MG63 (cell line): ENCODE measurements at regions not wholly inside any gene's neighbourhood (a gene's known extent, or its start where the extent isn't known, plus 50 kb on each side); places are given as distances from the start of the nearest gene placed in this dataset.
"Not testable (repeated sequence)": the region's sequence is repeated elsewhere in the genome, so short reads cannot be mapped to it uniquely, and the experiment has no call there.

Source experiments
- DNase-seq: peaks from one replicate; pipeline ENCODE4 v3.0.0-alpha.2; 2020
- H3K27me3 ChIP-seq: fragments of 250-450 bp; sonication (Bioruptor Pico); 2 replicates; pipeline ENCODE4 v1.5.1; 2020; ENCODE audit warnings: mild to moderate bottlenecking, moderate library complexity
- H3K36me3 ChIP-seq: fragments of 250-450 bp; sonication (Bioruptor Pico); 2 replicates; pipeline ENCODE4 v1.5.1; 2020; ENCODE audit warnings: mild to moderate bottlenecking, moderate library complexity
- H3K4me3 ChIP-seq: fragments of 250-450 bp; sonication (Bioruptor Pico); 2 replicates; pipeline ENCODE4 v1.5.1; 2020; ENCODE audit warnings: mild to moderate bottlenecking, moderate library complexity
- H3K9me3 ChIP-seq: fragments of 250-450 bp; sonication (Bioruptor Pico); 2 replicates; pipeline ENCODE4 v1.5.1; 2020; ENCODE audit warnings: mild to moderate bottlenecking, moderate library complexity

DNA sequence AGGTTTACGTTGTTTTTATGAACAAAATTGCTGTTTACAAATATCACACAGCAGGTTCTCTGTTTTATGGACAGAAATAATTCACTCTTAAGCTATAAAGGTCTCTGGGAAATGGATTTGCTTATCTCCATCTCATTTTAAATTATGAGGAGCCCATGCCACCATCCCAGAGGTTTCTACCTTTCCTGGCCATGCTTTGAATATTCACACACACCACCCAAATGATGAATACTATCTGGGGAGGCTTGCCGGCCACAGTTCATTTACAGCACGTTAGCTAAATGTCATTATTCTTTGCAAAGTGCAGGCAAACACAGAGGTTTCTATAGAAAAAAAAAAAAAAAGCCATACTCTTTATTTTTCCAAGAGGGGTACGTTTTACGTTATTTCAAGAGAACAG lies 1446.7 kb downstream of the FAM181B start:
- no peaks in the 10 kb centered on the region for H3K36me3 ChIP-seq
- no peaks in the 10 kb centered on the region for H3K9me3 ChIP-seq
- H3K27me3 ChIP-seq, result no peaks in the 10 kb centered on the region
- no peak overlapping the region for H3K4me3 ChIP-seq
- DNase-seq, result no peak

DNA sequence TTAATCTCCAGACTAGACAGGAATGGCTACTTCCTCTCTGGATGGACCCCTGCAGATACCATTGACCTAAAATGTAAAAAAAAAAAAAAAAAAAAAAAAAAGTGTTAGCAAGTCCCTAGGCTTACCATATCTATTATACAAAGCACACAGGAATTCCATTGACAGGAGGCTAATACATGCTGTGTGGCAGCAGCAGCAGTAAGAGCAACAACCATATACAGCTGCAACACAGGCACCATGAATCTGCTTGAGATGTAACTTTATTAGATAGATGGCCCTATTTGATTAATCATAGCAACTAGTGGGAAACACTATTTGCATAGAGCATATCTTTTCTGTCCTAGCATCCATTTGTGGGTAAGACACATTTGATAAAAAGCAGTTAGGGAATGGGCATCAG lies 1447.1 kb downstream of the FAM181B start:
- Histone ChIP-seq H3K9me3 (no peaks in the 10 kb centered on the region), H3K36me3 (no peaks in the 10 kb centered on the region), H3K27me3 (no peaks in the 10 kb centered on the region), H3K4me3 (no peak overlapping the region)
- no peak for DNase-seq

DNA sequence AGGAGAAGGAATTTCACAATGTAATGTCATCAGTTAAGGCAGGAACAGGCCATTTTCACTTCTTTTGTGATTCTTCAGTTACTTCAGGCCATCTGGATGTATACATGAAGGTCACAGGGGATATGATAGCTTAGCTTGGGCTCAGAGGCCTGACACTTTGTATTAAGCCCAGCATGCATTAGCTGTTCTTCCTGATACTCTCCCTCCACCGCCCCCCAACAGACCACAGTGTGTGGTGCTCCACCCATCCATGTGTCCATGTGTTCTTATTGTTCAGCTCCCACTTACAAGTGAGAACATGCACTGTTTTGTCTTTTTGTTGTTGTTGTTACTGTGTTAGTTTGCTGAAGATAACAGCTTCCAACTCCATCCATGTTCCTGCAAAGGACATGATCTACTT lies 1453.4 kb downstream of the FAM181B start:
- not testable (repeated sequence) for DNase-seq, H3K36me3 ChIP-seq, H3K9me3 ChIP-seq, H3K4me3 ChIP-seq, H3K27me3 ChIP-seq

DNA sequence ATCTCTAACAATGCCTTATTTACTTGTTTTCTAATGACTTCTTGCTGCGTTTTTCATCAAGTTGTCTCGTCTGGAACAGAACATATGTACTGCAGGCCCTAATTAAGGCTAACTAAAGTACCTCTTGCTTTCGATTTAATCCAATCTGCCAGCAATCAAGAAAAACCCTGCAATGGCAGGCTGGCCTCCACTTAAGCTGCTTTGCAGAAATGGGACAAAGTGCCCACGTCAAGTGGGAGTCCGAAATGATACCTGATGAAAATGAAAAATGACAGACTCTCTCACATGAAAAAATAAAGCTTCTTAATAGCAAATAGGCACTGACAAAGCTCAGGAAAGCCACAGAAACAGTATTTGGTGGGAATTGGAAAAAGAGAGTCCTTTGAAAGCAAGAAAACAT lies 1454.7 kb downstream of the FAM181B start:
- Histone ChIP-seq H3K27me3 (no peaks in the 10 kb centered on the region), H3K36me3 (no peaks in the 10 kb centered on the region), H3K9me3 (no peaks in the 10 kb centered on the region), H3K4me3 (no peak overlapping the region)
- DNase-seq, result no peak

DNA sequence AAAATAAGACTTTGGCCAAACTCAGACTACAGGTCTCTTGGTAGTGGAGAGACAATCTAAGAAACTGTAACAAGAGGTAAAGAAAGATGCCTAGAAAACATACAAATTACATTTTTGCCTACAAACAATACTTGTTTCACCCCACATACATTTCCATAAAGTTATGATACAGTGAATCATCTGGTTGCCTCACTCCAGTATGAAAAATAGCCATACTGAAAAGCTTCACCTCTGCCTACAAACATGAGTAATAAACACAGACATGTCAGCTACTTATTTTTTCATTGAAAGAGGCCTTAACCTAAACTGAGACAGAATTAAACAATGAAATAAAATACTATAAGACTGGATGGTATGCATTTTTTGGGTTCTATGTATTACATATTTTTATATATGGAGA lies 1463.0 kb downstream of the FAM181B start:
- Histone ChIP-seq H3K36me3 (no peaks in the 10 kb centered on the region), H3K4me3 (no peak overlapping the region), H3K27me3 (no peaks in the 10 kb centered on the region), H3K9me3 (no peaks in the 10 kb centered on the region)
- no peak for DNase-seq

DNA sequence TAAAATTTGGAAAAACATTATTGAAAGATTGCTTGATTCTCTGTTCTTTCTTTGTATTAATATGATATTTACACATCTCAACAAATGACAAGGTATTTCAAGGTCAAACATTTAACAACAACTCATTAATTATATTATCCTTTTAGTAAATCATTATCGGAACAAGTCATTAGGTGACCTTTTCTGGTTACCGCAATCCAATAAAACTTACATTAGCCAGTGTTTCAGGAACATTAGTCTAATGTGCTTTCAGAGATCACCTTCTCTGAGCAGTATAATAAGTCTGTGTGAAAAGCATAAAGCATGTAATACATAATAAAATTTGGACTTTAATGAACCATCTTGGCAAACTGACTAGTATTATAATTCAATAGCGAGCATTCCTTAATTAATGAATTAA lies 1466.4 kb downstream of the FAM181B start:
- no peaks in the 10 kb centered on the region for H3K36me3 ChIP-seq
- no peak for DNase-seq
- H3K27me3 ChIP-seq, result no peaks in the 10 kb centered on the region
- H3K4me3 ChIP-seq, result no peak overlapping the region
- H3K9me3 ChIP-seq, result no peaks in the 10 kb centered on the region

DNA sequence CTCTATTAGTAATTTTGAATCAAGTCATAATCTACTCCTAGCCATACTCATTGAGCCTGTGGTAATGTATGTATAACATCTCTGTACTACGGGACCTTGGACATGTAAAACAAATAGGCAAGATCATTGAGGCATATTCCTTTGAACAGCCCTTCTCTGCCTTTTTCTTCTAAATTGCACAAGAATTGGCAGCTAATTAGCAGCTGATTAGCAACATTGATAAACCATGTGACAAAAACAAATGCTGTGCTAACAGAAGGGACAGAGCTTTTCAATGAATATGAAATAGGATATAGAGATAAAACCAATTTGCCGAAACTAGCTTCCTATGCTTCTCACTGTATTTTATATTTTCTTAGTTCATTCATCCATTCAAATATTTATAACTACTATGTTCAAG lies 1474.2 kb downstream of the FAM181B start:
- H3K9me3 ChIP-seq, result no peaks in the 10 kb centered on the region
- no peaks in the 10 kb centered on the region for H3K36me3 ChIP-seq
- no peaks in the 10 kb centered on the region; the same call in 1 of the 2 replicates for H3K27me3 ChIP-seq
- no peak for DNase-seq
- H3K4me3 ChIP-seq, result no peak overlapping the region

DNA sequence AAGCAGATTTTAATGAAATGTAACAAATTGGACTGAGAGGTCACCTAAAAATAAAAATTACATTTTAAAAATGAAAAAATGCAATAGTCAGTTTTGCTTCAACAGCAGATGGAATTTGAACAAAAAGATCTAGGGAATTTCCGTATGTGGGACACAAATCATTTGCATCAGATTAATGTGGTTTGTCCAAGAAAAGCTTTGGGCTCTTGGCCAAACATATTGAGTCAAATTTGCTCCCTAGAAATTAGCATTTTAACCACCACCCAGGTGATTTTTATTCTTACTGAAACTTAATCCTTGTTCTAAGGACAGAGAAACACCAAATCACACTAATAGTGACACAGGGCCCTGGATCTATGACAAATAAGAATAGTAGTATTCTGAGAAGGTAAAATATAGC lies 1477.8 kb downstream of the FAM181B start:
- Histone ChIP-seq H3K27me3 (no peaks in the 10 kb centered on the region), H3K4me3 (no peak overlapping the region), H3K36me3 (no peaks in the 10 kb centered on the region), H3K9me3 (no peaks in the 10 kb centered on the region)
- no peak for DNase-seq

GRCh38 chr11:81253244-81253643 lies 1480.4 kb downstream of the FAM181B start:
- no peak for DNase-seq
- H3K9me3 ChIP-seq, result no peaks in the 10 kb centered on the region
- no peaks in the 10 kb centered on the region for H3K27me3 ChIP-seq
- H3K4me3 ChIP-seq, result no peak overlapping the region
- H3K36me3 ChIP-seq, result no peaks in the 10 kb centered on the region

DNA sequence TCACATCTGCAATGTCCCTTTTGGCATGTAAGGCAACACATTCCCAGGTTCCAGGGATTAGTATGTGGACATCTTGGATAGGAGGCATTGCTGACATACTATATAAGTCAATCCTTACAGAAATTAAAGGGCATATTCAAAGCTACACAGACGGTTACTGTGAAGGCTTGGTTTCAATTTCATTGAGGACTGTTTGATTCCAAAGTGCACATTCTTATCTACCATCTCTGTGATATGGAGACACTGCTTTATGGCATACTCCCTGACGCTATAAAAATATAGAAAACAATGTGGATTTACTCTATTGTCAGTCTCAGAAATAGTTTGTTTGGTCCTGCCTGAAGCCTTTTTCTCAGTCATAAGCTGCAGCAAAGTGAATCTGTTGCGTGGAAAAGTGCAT lies 1486.7 kb downstream of the FAM181B start:
- no peak for DNase-seq
- no peak overlapping the region for H3K4me3 ChIP-seq
- no peaks in the 10 kb centered on the region for H3K27me3 ChIP-seq
- no peaks in the 10 kb centered on the region for H3K9me3 ChIP-seq
- no peaks in the 10 kb centered on the region for H3K36me3 ChIP-seq

- no peak for DNase-seq
- H3K4me3 ChIP-seq, result no peak overlapping the region
- H3K9me3 ChIP-seq, result no peaks in the 10 kb centered on the region
- H3K27me3 ChIP-seq, result no peaks in the 10 kb centered on the region
- H3K36me3 ChIP-seq, result no peaks in the 10 kb centered on the region
Observed at GRCh38 chr11:81245791-81246190, 1487.9 kb downstream of the FAM181B start.

DNA sequence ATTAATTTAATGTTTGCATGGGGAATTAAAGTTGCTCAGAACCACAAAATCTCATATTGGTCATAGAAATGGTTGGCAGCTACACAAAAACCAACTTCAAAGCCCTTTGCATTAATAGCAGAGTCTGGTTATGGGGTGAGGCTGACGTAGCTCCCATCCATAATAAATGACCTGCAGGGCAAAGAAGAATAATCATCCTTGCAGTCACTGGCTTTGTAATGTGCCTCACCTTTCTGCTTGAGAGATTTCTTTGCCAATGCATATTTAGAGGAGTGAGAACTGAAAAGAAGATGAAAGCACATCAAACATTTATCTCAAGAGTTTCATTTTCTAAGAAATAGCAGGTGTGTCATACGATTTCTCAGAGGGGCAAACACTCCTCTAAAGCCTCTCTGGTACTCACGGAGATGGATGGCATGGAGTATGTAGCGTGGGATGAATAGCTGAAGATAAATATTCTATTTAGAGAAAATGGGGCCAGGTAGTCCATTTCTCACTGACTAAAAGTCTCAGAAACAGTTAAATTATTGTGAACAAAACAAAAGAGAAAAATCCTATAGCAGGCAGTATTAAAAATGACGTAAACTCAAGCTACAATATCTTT lies 1491.9 kb downstream of the FAM181B start:
- Histone ChIP-seq H3K36me3 (no peaks in the 10 kb centered on the region), H3K27me3 (no peaks in the 10 kb centered on the region; the same call in 1 of the 2 replicates), H3K9me3 (no peaks in the 10 kb centered on the region), H3K4me3 (no peak overlapping the region)
- no peak for DNase-seq

DNA sequence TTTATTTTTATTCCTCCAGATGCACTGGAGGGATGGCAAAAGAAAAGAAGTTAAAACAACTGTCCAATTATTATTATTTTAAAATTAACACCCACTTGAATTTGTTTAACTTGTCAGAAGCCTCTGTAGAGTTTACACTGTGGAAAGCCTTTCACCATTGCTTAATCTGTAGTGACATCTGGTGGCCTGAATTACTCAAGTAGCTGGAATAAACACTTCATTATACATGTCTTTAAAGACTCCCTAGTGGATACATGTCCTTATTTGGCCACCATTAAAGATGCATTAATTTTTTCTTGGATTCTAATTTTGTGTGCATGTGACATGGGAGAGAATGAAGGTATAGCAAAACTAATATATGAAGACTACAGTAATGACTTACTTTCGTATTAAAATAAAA lies 1496.5 kb downstream of the FAM181B start:
- H3K9me3 ChIP-seq, result no peaks in the 10 kb centered on the region
- H3K36me3 ChIP-seq, result no peaks in the 10 kb centered on the region
- H3K27me3 ChIP-seq, result no peaks in the 10 kb centered on the region; the same call in 1 of the 2 replicates
- H3K4me3 ChIP-seq, result no peak overlapping the region
- DNase-seq, result no peak

DNA sequence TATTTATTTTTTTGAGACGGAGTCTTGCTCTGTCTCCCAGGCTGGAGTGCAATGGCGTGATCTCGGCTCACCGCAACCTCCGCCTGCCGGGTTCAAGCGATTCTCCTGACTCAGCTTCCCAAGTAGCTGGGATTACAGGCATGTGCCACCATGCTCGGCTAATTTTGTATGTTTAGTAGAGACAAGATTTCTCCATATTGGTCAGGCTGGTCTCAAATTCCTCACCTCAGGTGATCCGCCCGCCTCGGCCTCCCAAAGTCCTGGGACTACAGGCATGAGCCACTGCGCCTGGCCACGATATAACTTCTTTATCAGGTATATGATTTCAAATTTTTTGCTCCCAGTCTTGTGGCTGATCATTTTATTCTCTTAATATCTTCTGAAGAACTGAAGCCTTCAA lies 1506.3 kb downstream of the FAM181B start:
- not testable (repeated sequence) for DNase-seq, H3K27me3 ChIP-seq, H3K36me3 ChIP-seq, H3K4me3 ChIP-seq, H3K9me3 ChIP-seq

GRCh38 chr11:81224396-81224795 lies 1509.3 kb downstream of the FAM181B start:
- Histone ChIP-seq H3K9me3 (no peaks in the 10 kb centered on the region), H3K36me3 (no peaks in the 10 kb centered on the region), H3K27me3 (no peaks in the 10 kb centered on the region), H3K4me3 (no peak overlapping the region)
- no peak for DNase-seq

DNA sequence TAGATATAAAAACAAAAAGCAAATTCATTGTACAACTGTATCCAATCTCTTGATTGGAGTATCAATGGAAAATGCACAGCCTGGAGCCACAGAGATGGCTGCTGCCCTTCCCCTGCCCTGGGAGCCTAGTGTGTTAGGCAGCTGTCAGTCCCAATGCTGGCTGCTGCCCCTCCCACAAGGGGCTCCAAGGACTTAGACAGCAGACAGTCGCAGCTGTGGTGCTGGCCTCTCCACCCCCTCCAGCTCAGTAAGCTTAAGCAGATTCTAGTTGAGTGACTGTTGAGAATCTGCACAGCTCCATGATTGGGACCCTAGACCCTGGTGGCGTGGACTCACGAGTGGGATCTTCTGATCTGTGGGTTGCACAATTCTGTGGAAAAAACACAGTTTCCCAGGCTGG lies 1511.2 kb downstream of the FAM181B start:
- DNase-seq, result no peak
- Histone ChIP-seq H3K4me3 (no peak overlapping the region), H3K36me3 (no peaks in the 10 kb centered on the region), H3K9me3 (no peaks in the 10 kb centered on the region), H3K27me3 (no peaks in the 10 kb centered on the region)

DNA sequence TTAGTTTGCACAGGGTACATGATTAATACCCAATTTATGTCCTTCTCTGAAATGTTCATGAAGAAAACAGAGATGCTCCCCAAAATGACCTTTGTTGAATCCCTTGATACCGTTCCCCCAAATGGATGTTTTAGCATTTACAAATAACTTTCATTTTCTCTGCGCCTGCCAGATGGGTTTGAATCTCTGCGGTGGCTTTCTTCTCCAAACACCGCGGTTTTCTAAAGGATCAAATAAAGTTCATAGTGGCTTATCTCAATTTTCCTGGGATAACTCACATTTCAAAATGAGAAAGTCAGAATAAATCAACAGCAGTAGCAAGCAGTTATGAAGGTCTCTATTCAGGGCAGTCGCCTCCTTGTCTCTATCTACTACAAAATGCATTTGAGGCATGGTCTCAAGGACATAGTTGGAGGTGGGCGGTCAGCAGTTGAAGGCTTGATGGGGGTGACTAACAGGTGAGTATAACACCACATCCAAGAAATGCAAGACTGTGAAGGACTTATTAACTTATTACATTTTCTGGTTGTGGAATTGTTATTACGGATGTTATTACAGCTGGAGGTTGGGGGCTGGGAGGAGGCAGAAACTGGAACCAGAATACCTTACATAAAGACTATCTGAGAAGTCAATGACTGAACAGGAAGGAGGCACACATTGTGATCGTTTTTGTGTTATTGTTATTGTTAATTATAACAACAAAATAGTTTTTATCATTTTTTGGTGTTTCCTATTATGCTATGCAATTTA lies 1513.3 kb downstream of the FAM181B start:
- no peaks in the 10 kb centered on the region for H3K36me3 ChIP-seq
- DNase-seq, result no peak
- no peak overlapping the region for H3K4me3 ChIP-seq
- H3K27me3 ChIP-seq, result no peaks in the 10 kb centered on the region
- no peaks in the 10 kb centered on the region for H3K9me3 ChIP-seq

DNA sequence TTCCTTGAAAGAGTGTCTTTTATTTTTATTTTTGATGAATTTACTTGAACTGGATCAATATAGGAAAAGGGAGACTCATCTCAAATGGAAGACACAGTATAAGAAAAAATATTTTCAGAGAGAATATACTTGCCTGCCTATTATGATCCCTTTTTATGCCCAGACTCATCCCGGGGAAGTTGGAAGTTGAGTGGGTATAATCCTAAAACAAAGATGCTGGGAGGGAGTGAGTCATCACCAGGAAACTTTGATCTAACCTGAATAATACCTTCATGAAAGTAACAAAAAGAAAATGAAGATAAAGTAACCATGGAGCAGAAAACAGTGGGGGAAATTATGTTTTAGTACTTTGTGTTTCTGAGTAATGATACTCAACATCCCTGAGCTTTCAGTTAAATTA lies 1514.0 kb downstream of the FAM181B start:
- DNase-seq, result no peak
- Histone ChIP-seq H3K36me3 (no peaks in the 10 kb centered on the region), H3K9me3 (no peaks in the 10 kb centered on the region), H3K27me3 (no peaks in the 10 kb centered on the region), H3K4me3 (no peak overlapping the region)
